IMR-90 (cell line): ENCODE measurements at regions not wholly inside any gene's neighbourhood (a gene's known extent, or its start where the extent isn't known, plus 50 kb on each side); places are given as distances from the start of the nearest gene placed in this dataset.

ENCODE experiments used
- ATAC-seq: fragments of 200-7000 bp; cut with Tn5 transposase; 2 replicates; pipeline ENCODE4 v1.9.1; 2020; ENCODE audit warnings: low read depth, mild to moderate bottlenecking, moderate library complexity
- BruUV-seq: library from RNA; stranded (reverse); fragments of 400-500 nt; replicated peaks from 2 replicates; lab custom pipeline; 2021; lab: Mats Ljungman, UMichigan
- CTCF ChIA-PET: fragments of 300-600 bp; formaldehyde crosslinking; extraction: SDS; loops from one replicate; lab custom pipeline; 2021; ENCODE audit warnings: antibody characterized with exemption; lab: Yijun Ruan, JAX
- POLR2A ChIA-PET: fragments of 300-600 bp; sonication (Branson Sonifier 250); formaldehyde crosslinking; loops from one replicate; lab custom pipeline; 2022; ENCODE audit warnings: antibody characterized with exemption; ENCODE audit not compliant: unreplicated experiment; lab: Charles Lee
- DNase-seq: peaks from one replicate; pipeline ENCODE4 v3.0.0; 2013
- H2AFZ ChIP-seq: replicated peaks from 2 replicates; pipeline ENCODE3; 2013; ENCODE audit warnings: low read length, mild to moderate bottlenecking; ENCODE audit not compliant: poor library complexity
- H2AK5ac ChIP-seq: 2 replicates; pipeline ENCODE4 v1.6.1; 2013; ENCODE audit warnings: low read depth, low read length, inconsistent platforms
- H2AK9ac ChIP-seq: replicated peaks from 2 replicates; pipeline ENCODE3; 2013; ENCODE audit warnings: mild to moderate bottlenecking, low read depth, low read length, moderate library complexity; ENCODE audit not compliant: poor library complexity
- H2BK120ac ChIP-seq: 2 replicates; pipeline ENCODE4 v1.6.1; 2013; ENCODE audit warnings: low read depth, low read length, inconsistent platforms
- H2BK15ac ChIP-seq: 3 replicates; pipeline ENCODE4 v1.6.1; 2013; ENCODE audit warnings: low read depth, low read length, inconsistent platforms
- H2BK20ac ChIP-seq: 2 replicates; pipeline ENCODE4 v1.6.1; 2013; ENCODE audit warnings: low read depth, mild to moderate bottlenecking, inconsistent platforms, low read length, moderate library complexity
- H2BK5ac ChIP-seq: 2 replicates; pipeline ENCODE4 v1.6.1; 2013; ENCODE audit warnings: mild to moderate bottlenecking, low read depth, low read length, inconsistent platforms; ENCODE audit not compliant: poor library complexity, severe bottlenecking
- H3K14ac ChIP-seq: replicated peaks from 2 replicates; pipeline ENCODE4 v1.6.1; 2013; ENCODE audit warnings: low read depth, low read length, inconsistent platforms
- H3K18ac ChIP-seq: 2 replicates; pipeline ENCODE4 v1.6.1; 2013; ENCODE audit warnings: low read depth, low read length, control low read depth
- H3K23ac ChIP-seq: 2 replicates; pipeline ENCODE4 v1.6.1; 2013; ENCODE audit warnings: low read depth, low read length, inconsistent platforms
- H3K27ac ChIP-seq: 2 replicates; pipeline ENCODE4 v1.5.1; 2013; ENCODE audit warnings: mild to moderate bottlenecking, control low read depth, low read length; ENCODE audit not compliant: insufficient read depth
- H3K27me3 ChIP-seq: 2 replicates; pipeline ENCODE4 v1.6.1; 2013; ENCODE audit warnings: low read length; ENCODE audit not compliant: control insufficient read depth, insufficient read depth
- H3K36me3 ChIP-seq: 2 replicates; pipeline ENCODE4 v1.6.1; 2013; ENCODE audit warnings: low read length, mixed read lengths; ENCODE audit not compliant: control insufficient read depth, insufficient read depth
- H3K4ac ChIP-seq: 2 replicates; pipeline ENCODE4 v1.6.1; 2013; ENCODE audit warnings: low read depth, low read length, inconsistent platforms
- H3K4me1 ChIP-seq: 2 replicates; pipeline ENCODE4 v1.6.1; 2013; ENCODE audit warnings: low read length, mixed read lengths; ENCODE audit not compliant: control insufficient read depth, insufficient read depth
- H3K4me2 ChIP-seq: 2 replicates; pipeline ENCODE4 v1.6.1; 2013; ENCODE audit warnings: low read depth, mild to moderate bottlenecking, control low read depth, low read length, moderate library complexity
- H3K4me3 ChIP-seq: 2 replicates; pipeline ENCODE4 v1.5.1; 2013; ENCODE audit warnings: low read depth, mild to moderate bottlenecking, control low read depth, low read length, moderate library complexity; ENCODE audit not compliant: insufficient read depth
- H3K56ac ChIP-seq: 2 replicates; pipeline ENCODE4 v1.6.1; 2013; ENCODE audit warnings: low read length, inconsistent platforms; ENCODE audit not compliant: insufficient read depth; ENCODE audit errors: extremely low read depth
- H3K79me1 ChIP-seq, 2 experiments: 2 replicates each; pipeline ENCODE4 v1.6.1; 2013; ENCODE audit warnings: low read length in 2 of 2, inconsistent platforms in 1 of 2, low read depth in 1 of 2
- H3K9ac ChIP-seq: 2 replicates; pipeline ENCODE4 v1.6.1; 2013; ENCODE audit warnings: low read depth, low read length, control low read depth
- H3K9me1 ChIP-seq: 2 replicates; pipeline ENCODE4 v1.6.1; 2013; ENCODE audit warnings: low read length, inconsistent platforms; ENCODE audit not compliant: insufficient read depth
- H3K9me3 ChIP-seq: 2 replicates; pipeline ENCODE4 v1.6.1; 2013; ENCODE audit warnings: low read length; ENCODE audit not compliant: control insufficient read depth, insufficient read depth
- H4K20me1 ChIP-seq: 2 replicates; pipeline ENCODE4 v1.6.1; 2013; ENCODE audit warnings: low read length, inconsistent platforms; ENCODE audit not compliant: insufficient read depth
- H4K5ac ChIP-seq: 2 replicates; pipeline ENCODE4 v1.6.1; 2013; ENCODE audit warnings: mild to moderate bottlenecking, low read depth, low read length, control low read depth
- H4K8ac ChIP-seq, 2 experiments: 2 replicates each; pipeline ENCODE4 v1.6.1; 2013; ENCODE audit warnings: low read depth in 2 of 2, low read length in 2 of 2, control low read depth in 1 of 2, inconsistent platforms in 1 of 2
- H4K91ac ChIP-seq: 2 replicates; pipeline ENCODE4 v1.6.1; 2013; ENCODE audit warnings: low read depth, low read length, inconsistent platforms; ENCODE audit not compliant: insufficient read depth
- BHLHE40 ChIP-seq: fragments of 150-350 bp; IDR thresholded peaks from 2 replicates; pipeline ENCODE4 v1.6.1; 2016; ENCODE audit warnings: mild to moderate bottlenecking, low read depth, low read length
- CEBPB ChIP-seq: IDR thresholded peaks from 2 replicates; pipeline ENCODE4 v1.6.1; 2012; ENCODE audit warnings: low read depth, low read length, improper control_type of control experiment
- CHD1 ChIP-seq: IDR thresholded peaks from 2 replicates; pipeline ENCODE4 v1.6.1; 2012; ENCODE audit warnings: low read depth, low read length, improper control_type of control experiment
- FOS ChIP-seq: fragments of 150-350 bp; IDR thresholded peaks from 2 replicates; pipeline ENCODE4 v1.6.1; 2016; ENCODE audit warnings: low read depth, low read length
- MAZ ChIP-seq: IDR thresholded peaks from 2 replicates; pipeline ENCODE4 v1.6.1; 2012; ENCODE audit warnings: low read depth, mild to moderate bottlenecking, low read length, improper control_type of control experiment, moderate library complexity, borderline replicate concordance
- NFE2L2 ChIP-seq: fragments of 150-350 bp; IDR thresholded peaks from 2 replicates; pipeline ENCODE4 v1.6.1; 2016; ENCODE audit warnings: low read depth, mild to moderate bottlenecking, low read length
- POLR2A ChIP-seq: IDR thresholded peaks from 2 replicates; pipeline ENCODE4 v1.6.1; 2012; ENCODE audit warnings: mild to moderate bottlenecking, low read depth, low read length
- RAD21 ChIP-seq: IDR thresholded peaks from 2 replicates; pipeline ENCODE4 v1.6.1; 2012; ENCODE audit warnings: low read length, improper control_type of control experiment
- RFX5 ChIP-seq: IDR thresholded peaks from 2 replicates; pipeline ENCODE4 v1.8.0; 2012; ENCODE audit warnings: low read depth, mild to moderate bottlenecking, low read length, moderate library complexity
- SMC3 ChIP-seq: fragments of 150-350 bp; IDR thresholded peaks from 2 replicates; pipeline ENCODE4 v1.6.1; 2016; ENCODE audit warnings: low read depth, mild to moderate bottlenecking, antibody characterized with exemption, low read length, moderate library complexity
- WGBS, 2 experiments: methylation state at CpG; one replicate each; pipeline versions ENCODE4 v1.1.5 to v1.1.7; 2013; ENCODE audit warnings: missing lambda C conversion rate in 2 of 2; ENCODE audit not compliant: insufficient read length in 1 of 2; ENCODE audit errors: extremely low coverage in 2 of 2; 5-methylcytosine and 5-hydroxymethylcytosine counted together
- dilution Hi-C: fragments of 300-500 bp; cut with HindIII; formaldehyde crosslinking; loops from one replicate; pipeline ENCODE4 v1.14.3; 2018; ENCODE audit warnings: low sequenced_read_pairs; ENCODE audit not compliant: unreplicated experiment
- in situ Hi-C: fragments of 300-500 bp; cut with MboI; formaldehyde crosslinking; loops from 3 replicates; pipeline ENCODE4 v1.14.3; 2019; ENCODE audit warnings: low sequenced_read_pairs, inconsistent platforms, mixed read lengths
- intact Hi-C: fragments of 100-400 bp; cut with micrococcal nuclease; formaldehyde crosslinking; loops from 2 replicates; pipeline ENCODE4 v1.10.0; 2022
- TF ChIP-seq, protein P1 (sequence below): conservative IDR thresholded peaks from 2 replicates; pipeline ENCODE4 v1.5.1; 2012; ENCODE audit warnings: mild to moderate bottlenecking, low read depth, low read length, improper control_type of control experiment

GRCh38 chr5:39671561-39671961 is 246.8 kb upstream of the DAB2 start:
- no peak for DNase-seq
- Histone ChIP-seq H3K27ac (no peak overlapping the region), H3K14ac (no peak overlapping the region), H2AFZ (no peak overlapping the region), H4K5ac (no peak overlapping the region), H3K4ac (no peak overlapping the region), H2BK20ac (no peak overlapping the region), H3K27me3 (peaks cover 5% of the 10 kb centered on the region), H2AK9ac (no peak overlapping the region), H2AK5ac (no peak overlapping the region), H4K8ac (no peak overlapping the region), H3K79me1 (no peaks in the 10 kb centered on the region), H2BK5ac (no peak overlapping the region), H2BK15ac (no peak overlapping the region), H3K9ac (no peak overlapping the region), H3K4me2 (no peak overlapping the region), H4K91ac (no peak overlapping the region), H3K56ac (no peak overlapping the region), H3K36me3 (no peaks in the 10 kb centered on the region), H3K18ac (no peak overlapping the region), H3K4me1 (no peaks in the 10 kb centered on the region), H2BK120ac (no peak overlapping the region), H4K20me1 (no peaks in the 10 kb centered on the region), H3K9me3 (no peaks in the 10 kb centered on the region), H3K4me3 (no peak overlapping the region), H3K23ac (no peak overlapping the region), H3K9me1 (no peaks in the 10 kb centered on the region)
- no CpG with 5 or more reads among the region's 1 CpG for WGBS, 2 experiments
- no peak for ATAC-seq
- POLR2A ChIA-PET = no interaction called here
- intact Hi-C loops = no loop called here
- CTCF ChIA-PET = no interaction called here
- dilution Hi-C loops = no loop called here
- no TSS peak for BruUV-seq
- in situ Hi-C loops = no loop called here
- TF ChIP-seq RAD21 (no peak), NFE2L2 (no peak), RFX5 (no peak), FOS (no peak), CHD1 (no peak), BHLHE40 (no peak), MAZ (no peak), POLR2A (no peak), SMC3 (no peak), CEBPB (no peak)
- TF ChIP-seq, protein P1, sequence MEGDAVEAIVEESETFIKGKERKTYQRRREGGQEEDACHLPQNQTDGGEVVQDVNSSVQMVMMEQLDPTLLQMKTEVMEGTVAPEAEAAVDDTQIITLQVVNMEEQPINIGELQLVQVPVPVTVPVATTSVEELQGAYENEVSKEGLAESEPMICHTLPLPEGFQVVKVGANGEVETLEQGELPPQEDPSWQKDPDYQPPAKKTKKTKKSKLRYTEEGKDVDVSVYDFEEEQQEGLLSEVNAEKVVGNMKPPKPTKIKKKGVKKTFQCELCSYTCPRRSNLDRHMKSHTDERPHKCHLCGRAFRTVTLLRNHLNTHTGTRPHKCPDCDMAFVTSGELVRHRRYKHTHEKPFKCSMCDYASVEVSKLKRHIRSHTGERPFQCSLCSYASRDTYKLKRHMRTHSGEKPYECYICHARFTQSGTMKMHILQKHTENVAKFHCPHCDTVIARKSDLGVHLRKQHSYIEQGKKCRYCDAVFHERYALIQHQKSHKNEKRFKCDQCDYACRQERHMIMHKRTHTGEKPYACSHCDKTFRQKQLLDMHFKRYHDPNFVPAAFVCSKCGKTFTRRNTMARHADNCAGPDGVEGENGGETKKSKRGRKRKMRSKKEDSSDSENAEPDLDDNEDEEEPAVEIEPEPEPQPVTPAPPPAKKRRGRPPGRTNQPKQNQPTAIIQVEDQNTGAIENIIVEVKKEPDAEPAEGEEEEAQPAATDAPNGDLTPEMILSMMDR = no peak
